Gastrocnemius medialis (tissue), 4 donors: ENCODE measurements at regions not wholly inside any gene's neighbourhood (a gene's known extent, or its start where the extent isn't known, plus 50 kb on each side); places are given as distances from the start of the nearest gene placed in this dataset.

Source experiments
- POLR2A ChIP-seq, 2 donors: fragments of 450-650 bp; IDR thresholded peaks; one replicate each; pipeline ENCODE4 v1.6.1; 2017; ENCODE audit warnings: antibody characterized with exemption in 2 of 2, mild to moderate bottlenecking in 2 of 2, moderate library complexity in 2 of 2
- TF ChIP-seq, protein P1 (sequence below), 5 experiments: fragments of 450-650 bp in 3 of 5; fragments of 200-600 bp in 2 of 5; sonication (generic) in 2 of 5; IDR thresholded peaks in 4 of 5; conservative IDR thresholded peaks in 1 of 5; 1 replicate in 4 of 5; 2 replicates in 1 of 5; pipeline ENCODE4 v1.5.1; 2016 to 2019; ENCODE audit warnings: antibody characterized with exemption in 5 of 5, mild to moderate bottlenecking in 3 of 5, moderate library complexity in 3 of 5

DNA sequence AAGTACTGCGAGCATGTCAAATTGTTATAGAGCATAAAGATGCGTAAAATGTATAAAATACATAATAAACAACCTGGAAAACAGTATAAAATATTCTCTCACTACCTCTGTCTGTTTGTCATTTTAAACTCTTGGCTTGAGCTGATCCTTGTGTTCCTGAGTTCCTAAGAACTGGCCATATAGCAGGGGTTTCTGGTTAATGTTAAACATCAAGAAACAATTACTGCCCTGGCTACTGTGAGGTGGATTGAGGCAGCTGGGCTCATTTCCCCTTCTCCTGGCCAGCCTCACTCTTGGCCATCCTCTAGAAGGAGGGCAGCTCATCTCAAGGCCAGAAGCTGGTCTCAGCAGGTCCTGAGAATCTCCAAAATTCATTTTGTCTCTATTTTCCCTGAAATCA is 297.3 kb upstream of the USP24 start:
- TF ChIP-seq, protein P1, sequence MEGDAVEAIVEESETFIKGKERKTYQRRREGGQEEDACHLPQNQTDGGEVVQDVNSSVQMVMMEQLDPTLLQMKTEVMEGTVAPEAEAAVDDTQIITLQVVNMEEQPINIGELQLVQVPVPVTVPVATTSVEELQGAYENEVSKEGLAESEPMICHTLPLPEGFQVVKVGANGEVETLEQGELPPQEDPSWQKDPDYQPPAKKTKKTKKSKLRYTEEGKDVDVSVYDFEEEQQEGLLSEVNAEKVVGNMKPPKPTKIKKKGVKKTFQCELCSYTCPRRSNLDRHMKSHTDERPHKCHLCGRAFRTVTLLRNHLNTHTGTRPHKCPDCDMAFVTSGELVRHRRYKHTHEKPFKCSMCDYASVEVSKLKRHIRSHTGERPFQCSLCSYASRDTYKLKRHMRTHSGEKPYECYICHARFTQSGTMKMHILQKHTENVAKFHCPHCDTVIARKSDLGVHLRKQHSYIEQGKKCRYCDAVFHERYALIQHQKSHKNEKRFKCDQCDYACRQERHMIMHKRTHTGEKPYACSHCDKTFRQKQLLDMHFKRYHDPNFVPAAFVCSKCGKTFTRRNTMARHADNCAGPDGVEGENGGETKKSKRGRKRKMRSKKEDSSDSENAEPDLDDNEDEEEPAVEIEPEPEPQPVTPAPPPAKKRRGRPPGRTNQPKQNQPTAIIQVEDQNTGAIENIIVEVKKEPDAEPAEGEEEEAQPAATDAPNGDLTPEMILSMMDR (IDR thresholded peaks at IDR 0.05 in 4 of 5, conservative IDR thresholded peaks at IDR 0.05 in 1 of 5), result no peak
- no peak for TF ChIP-seq POLR2A (IDR thresholded peaks at IDR 0.05)
